Retinal pigment epithelial cell (primary cell): ENCODE measurements at regions not wholly inside any gene's neighbourhood (a gene's known extent, or its start where the extent isn't known, plus 50 kb on each side); places are given as distances from the start of the nearest gene placed in this dataset.
"Not testable (repeated sequence)": the region's sequence is repeated elsewhere in the genome, so short reads cannot be mapped to it uniquely, and the experiment has no call there.

Source experiments
- DNase-seq: peaks from one replicate; pipeline ENCODE4 v3.0.0-alpha.2; 2010; ENCODE audit warnings: low read depth
- H3K4me3 ChIP-seq: 2 replicates; pipeline ENCODE4 v1.5.1; 2011; ENCODE audit warnings: mild to moderate bottlenecking, low read length, control low read depth, moderate library complexity
- TF ChIP-seq, protein P1 (sequence below): conservative IDR thresholded peaks from 2 replicates; pipeline ENCODE4 v1.5.1; 2011; ENCODE audit warnings: low read depth, low read length, control low read depth, inconsistent platforms

- TF ChIP-seq, protein P1, sequence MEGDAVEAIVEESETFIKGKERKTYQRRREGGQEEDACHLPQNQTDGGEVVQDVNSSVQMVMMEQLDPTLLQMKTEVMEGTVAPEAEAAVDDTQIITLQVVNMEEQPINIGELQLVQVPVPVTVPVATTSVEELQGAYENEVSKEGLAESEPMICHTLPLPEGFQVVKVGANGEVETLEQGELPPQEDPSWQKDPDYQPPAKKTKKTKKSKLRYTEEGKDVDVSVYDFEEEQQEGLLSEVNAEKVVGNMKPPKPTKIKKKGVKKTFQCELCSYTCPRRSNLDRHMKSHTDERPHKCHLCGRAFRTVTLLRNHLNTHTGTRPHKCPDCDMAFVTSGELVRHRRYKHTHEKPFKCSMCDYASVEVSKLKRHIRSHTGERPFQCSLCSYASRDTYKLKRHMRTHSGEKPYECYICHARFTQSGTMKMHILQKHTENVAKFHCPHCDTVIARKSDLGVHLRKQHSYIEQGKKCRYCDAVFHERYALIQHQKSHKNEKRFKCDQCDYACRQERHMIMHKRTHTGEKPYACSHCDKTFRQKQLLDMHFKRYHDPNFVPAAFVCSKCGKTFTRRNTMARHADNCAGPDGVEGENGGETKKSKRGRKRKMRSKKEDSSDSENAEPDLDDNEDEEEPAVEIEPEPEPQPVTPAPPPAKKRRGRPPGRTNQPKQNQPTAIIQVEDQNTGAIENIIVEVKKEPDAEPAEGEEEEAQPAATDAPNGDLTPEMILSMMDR: no peak
- no peak for DNase-seq
Observed at GRCh38 chr2:33913071-33913616, 314.0 kb upstream of the FAM98A start.

DNA sequence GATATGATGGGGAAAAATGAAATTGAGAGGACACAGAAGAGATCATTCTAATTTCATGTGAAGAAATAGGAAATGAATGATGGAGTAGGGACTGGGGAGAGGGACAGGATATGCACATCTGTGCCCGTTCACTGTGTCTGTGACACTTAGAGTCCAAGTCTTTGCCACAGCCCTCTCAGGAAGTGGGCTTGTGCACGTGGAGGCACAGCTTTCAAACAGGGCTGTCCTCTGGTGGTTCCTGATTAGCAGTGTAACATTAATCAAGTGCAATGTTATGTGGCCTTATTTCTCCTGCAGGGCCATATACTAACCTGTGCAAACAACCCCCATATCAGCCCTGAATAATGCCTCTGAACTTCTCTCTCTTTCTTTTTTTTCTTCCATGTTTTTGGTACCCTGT, 312.2 kb upstream of the FAM98A start:
- no peak overlapping the region for H3K4me3 ChIP-seq
- TF ChIP-seq, protein P1: no peak
- no peak for DNase-seq

More at GRCh38 chr2:33913071-33913616, 314.0 kb upstream of the FAM98A start:
- no peak overlapping the region for H3K4me3 ChIP-seq

DNA sequence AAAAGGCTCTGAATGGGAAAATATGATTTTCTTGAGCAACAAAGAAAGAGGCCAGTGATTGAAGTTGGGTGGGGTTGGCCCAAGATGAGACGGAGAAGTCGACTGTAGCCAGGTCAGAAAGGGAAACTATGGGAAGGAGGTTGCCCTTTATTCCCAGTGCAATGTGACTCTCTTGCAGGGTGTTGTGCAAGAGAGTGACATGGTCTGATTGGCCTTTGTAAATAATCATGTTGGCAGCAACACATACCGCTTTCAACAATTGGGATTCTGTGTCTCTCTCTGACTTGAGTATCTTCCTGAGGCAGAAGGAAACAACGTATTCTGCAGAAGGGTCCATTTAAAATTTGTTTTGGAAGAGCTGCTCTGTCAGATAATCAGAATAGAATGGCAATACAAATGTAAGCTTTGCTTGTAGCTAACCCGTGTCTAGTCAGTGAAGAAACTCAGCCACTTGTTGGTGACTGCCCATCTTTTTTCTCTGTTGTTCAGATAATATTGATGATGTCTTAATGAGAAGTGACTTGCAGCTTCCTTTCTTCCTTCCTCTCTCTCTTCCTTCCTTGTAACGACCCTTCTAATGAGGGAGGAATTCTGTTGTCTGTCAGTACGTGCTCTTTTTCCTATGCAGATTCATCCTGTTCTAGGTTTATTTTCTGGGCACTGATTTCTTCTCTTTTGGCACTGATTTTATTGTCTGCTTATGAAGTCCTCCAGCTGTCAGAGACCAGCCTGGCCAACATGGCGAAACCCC, 311.0 kb upstream of the FAM98A start:
- no peak for DNase-seq
- H3K4me3 ChIP-seq: no peak overlapping the region
- TF ChIP-seq, protein P1: no peak

DNA sequence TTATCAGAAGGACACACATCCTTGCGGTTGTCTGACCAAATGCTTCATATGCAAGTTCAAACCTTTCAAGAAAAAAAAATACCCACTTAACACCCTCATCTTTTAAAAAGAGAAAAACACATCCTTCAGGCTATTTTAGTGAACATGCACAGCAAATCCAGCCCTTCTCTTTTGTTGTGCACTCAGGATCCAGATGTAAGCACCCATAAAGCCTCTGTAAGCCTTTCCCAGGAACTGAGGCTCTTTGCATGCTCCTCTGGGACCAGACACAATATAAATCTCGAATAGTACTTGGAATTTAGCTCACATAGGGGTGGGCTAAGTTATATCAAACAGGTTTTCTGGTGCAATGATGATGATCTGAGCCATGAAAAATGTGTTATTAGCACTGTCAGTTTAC, 308.8 kb upstream of the FAM98A start:
- TF ChIP-seq, protein P1: no peak
- no peak overlapping the region for H3K4me3 ChIP-seq
- DNase-seq: no peak

DNA sequence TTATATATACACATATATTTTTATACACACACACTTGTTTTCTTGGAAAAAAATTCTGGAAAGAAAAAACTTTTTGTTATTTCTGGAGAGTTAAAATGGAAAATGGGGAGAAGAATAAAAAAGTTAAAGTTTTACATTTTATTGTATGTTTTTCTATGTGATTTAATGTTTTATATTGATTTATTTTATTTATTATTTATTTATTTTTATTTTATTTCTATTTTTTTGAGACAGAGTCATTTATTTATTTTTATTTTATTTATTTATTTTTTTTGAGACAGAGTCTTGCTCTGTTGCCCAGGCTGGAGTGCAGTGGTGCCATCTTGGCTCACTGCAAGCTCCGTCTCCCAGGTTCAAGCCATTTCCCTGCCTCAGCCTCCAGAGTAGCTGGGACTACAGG, 307.0 kb upstream of the FAM98A start:
- not testable (repeated sequence) for H3K4me3 ChIP-seq, DNase-seq

DNA sequence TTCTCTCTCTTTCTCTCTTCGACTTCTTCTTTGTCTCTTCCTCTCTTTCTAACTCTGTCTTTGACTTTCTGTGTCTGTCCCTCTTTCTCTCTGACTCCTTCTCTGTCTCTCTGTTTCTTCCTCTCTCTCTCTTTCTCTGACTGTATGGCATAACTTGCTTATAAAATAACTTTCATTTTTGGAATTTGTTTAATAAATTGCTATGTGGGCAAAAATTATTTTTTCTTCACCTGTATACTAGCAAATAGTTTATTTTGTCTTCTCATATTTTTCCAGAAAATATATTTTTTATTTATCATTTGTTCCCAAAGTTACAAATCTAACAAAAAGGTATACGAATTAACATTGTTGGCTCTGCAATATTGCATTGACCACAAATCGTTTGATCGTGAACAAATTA, 305.7 kb upstream of the FAM98A start:
- no peak overlapping the region for H3K4me3 ChIP-seq
- TF ChIP-seq, protein P1: no peak
- no peak for DNase-seq

DNA sequence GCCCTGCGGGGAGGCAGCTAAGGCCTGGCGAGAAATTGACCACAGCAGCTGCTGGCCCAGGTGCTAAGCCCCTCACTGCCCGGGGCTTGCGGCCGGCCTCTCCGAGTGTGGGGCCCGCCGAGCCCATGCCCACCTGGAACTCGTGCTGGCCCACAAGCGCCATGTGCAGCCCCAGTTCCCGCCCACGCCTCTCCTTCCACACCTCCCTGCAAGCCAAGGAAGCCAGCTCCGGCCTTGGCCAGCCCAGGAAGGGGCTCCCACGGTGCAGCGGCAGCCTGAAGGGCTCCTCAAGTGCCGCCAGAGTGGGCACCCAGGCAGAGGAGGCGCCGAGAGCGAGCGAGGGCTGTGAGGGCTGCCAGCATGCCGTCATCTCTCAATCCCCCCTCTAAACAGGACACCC, 304.6 kb upstream of the FAM98A start:
- no peak overlapping the region for H3K4me3 ChIP-seq
- TF ChIP-seq, protein P1: no peak
- DNase-seq: no peak
